GM21576 (cell line): ENCODE measurements at regions not wholly inside any gene's neighbourhood (a gene's known extent, or its start where the extent isn't known, plus 50 kb on each side); places are given as distances from the start of the nearest gene placed in this dataset.

Source experiments
- ATAC-seq: cut with Tn5 transposase; IDR thresholded peaks from one replicate; pipeline ENCODE4 v1.9.1; 2021; ENCODE audit warnings: mild to moderate bottlenecking, moderate library complexity; ENCODE audit not compliant: unreplicated experiment

DNA sequence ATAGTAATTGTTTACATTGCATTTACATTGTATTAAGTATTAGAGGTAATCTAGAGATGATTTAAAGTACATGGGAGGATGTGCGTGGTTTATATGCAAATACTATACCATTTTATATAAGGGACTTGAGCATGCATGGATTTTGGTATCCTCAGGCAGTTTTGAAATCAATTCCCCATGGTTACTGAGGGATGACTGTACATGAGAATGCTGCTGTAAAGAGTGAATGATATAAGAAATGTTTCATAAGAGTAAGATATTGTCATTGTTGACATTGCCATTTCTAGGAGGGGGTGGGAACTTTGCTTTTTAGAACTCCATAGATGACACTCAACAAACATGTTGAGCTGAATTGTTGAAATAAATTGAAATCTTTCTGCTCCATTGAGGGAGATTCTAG lies 185.0 kb downstream of the SEMA6A start:
- ATAC-seq = no peak

DNA sequence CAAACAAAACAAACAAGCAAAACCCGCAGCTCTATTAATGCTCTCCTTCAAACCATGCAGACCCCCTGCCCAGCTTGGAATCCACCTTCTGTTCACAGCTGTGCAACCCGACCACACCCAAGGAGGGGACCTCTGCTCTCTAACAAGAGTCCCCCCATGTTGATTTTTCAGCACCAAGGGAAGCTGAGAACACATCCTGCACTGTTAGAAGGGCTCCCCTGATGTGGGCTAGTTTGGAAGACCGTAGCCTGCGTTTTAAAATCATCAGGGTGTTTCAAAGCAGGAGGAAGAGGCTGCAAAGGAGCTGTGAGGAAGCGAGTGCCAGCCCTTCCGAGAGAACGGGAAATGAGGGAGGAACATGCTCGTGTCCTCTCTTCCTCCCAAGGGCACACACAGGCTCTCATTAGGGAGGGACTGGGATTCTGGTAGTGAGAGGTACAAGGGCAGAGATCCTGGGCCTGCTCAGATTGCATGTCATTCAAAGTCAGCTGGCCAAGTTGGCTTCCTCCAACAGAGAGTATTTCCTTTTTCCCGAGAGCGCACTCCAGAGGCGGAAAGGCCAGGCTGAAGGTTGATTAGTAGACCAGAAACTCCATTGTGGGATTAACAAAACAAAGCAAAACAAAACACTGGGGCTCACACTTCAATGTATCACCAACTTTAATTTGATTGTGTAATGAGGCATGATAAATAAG lies 185.9 kb downstream of the SEMA6A start:
- no peak for ATAC-seq

DNA sequence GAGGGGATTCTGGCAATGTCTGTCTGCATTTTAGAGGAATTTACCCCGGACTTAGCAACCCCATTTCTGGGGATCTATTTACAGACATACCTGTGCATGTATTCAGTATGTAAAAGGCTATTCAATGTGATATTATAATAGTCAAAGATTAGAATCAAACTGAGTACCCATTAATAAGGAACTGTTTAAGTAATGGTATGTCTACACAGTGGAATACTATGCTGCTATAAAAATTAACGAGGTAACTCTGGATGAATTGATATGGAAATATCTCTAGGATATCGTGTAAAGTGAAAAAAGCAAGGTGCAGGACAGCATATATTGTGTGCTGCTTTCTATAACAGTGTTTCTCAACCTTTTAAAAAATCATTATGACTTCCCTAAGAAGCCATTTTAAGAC lies 186.9 kb downstream of the SEMA6A start:
- no peak for ATAC-seq

DNA sequence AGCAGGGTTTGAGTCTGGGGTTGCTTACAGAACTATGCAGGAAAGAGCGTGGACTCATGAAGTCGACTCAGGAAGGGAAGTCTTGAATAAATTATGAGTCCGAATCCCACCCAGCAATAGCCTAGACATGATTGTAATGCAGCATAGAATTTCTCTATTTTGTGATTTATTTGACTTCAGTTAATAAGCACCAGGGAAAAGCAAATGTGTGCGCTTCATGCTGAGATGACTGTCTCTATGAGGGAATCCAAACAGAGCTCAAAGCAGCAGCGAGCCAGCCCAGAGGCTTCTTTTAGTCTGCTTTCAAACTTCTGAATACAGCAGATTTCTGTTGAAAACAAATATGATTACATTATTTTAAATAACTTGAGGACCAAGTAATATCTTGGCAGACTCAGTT lies 188.0 kb downstream of the SEMA6A start:
- ATAC-seq = no peak

DNA sequence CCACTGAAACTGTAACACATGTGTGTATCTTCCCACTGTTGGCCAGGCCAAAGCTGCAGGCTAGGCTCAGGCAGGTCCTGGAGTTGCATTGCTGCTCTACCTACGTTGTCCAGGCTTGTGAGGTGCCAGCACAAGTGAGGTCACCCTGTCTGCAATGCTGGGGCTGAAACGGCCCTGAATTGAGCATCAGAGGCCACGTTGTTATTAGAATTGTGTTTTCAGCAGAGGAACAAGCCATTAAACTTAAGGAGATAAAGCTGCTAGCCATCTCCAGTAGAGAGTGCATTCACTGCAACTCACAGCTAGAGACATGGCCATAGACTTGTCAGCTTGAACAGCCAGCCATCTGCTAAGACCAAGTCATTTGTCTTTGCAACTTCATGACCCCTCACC lies 191.8 kb downstream of the SEMA6A start:
- ATAC-seq = no peak

DNA sequence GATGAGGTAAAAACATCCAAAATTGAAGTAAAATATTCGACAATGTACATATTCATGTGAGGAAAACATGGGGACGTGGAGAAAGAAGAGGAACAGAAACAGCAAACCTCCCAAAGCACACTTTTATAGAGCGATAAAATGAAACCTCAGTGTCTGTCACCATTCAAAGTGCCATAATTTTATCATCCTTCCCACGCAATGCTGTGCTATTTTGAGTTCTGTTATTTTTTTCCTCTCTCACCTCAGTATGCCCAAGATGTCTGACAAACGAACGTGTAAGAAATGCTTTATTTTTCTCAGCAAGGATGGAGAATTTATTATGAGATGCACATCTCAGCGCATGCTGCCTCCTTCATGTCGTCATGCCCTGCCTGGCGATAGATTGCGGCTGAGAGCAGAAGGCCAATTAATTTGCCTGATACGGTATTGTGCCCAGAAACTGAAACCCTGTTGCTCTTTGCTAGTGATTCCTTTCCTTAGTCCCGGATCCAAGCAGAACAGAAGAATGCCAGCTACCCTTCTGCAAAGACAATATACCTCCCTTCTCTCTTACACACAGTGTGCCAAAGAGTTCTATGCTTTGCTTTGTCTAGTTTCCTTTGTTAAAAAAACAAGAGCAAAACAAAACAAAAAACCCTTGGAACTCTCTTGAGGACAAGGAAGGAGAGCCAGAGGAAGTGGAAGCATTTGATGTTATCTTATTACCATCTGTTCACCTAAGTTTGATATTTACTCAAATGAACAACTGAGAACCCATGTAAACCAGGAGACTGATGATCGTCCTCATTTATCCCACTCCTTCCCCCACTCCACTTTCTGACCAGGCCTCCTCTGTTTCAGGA lies 192.4 kb downstream of the SEMA6A start:
- ATAC-seq = no peak

DNA sequence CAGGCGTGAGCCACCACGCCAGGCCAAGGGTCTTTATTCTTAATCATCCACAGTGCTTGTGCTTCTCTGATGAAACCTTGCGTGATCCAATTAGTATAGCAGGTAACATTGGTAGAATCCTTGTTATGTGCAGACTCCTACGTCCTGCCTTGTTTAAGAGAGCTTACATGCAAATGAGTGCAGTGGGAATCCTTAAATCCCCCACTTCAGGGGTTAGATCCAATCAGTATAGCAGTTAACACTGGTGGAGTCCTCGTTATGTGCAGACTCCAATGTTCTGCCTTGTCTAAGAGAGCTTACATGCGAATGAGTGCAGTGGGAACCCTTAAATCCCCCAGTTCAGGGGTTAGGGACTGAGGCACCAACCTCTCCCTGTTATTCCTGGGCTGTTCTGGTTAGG lies 193.4 kb downstream of the SEMA6A start:
- no peak for ATAC-seq

DNA sequence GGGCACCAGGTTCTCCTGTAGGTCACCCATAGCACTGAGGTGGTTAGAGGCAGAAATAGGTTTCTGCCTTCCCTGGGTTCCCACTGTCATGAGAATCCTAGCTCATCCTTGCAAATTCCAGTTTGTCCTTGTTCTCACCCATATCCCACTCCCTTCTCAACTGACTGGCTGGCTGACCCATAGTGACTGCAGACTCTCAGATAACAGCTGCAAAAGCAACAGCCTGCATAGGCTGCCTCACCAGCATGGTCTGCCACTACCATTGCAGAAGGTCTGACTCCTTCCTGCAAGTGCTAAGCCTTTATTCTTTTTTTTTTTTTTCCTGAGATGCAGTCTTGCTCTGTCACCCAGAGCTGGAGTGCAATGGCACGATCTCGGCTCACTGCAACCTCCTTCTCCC lies 194.0 kb downstream of the SEMA6A start:
- no peak for ATAC-seq

DNA sequence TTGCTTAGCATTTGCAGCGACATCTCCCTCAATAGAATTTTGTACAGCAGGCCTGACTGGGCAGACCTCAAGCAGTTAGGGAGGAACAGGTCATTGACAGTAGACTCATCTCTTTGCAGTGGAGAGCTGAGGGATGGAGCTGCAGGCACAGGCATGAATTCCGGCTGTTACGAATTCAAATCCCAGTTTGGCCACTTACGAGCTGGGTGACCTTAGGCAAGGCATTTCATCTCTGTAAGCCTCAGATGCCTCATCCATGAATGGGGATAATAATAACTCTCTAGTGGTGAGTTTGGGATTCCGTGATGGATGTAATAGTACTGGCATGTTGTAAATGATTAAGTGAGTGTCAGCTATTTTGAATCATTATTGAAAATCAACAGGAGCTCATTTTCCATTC lies 195.3 kb downstream of the SEMA6A start:
- no peak for ATAC-seq

DNA sequence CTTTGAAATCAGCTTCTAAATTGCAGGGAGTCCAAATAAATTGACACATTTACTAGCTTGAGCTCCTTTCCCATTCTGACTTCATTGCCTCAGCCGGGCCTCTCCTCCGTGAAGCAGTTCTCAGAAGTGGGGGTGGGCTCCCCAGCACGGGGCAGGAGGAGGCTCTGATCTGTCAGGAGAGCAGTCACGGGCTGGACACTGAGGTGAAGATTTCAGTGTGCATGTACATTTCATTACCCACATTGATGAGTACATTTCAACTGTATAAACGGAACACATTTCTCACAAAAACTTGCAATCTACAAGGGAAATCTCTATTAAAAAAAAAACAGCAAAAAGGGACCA lies 195.9 kb downstream of the SEMA6A start:
- no peak for ATAC-seq

DNA sequence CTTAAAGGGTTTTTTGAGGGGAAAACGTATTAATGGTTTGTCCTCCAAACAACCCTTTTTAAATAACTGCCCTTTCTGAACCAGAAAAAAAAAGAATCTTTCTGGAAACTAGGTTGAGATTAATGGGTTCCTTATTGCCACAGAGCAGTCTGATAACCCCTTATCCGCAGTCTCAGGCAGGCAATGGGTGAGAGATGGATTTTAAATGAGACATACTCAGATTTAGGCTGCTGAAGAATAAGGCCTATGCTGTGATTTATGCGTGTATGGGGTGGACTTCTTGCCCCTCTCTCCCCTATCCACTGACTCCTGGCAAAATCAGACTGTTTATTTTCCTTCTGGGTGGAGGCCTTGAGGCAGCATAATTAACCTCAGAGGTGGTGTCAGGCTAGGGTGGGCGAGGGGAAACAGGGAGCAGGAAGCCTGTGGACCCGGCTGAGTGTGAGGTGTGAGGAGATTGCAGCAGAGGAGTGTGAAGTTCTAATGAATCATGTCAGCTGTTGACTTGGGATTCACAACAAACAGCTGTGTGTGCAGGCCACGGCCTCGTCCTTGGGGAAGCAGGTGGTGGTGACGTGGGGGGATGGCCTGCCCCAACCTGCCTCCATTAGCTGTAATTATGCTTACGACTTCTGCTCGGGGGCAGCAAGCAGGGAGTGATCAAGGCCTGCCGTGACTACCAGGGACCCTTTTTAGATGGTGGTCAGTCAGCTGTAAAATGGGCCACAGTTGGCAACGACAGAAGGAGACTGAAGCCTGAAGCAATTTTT lies 196.4 kb downstream of the SEMA6A start:
- no peak for ATAC-seq

DNA sequence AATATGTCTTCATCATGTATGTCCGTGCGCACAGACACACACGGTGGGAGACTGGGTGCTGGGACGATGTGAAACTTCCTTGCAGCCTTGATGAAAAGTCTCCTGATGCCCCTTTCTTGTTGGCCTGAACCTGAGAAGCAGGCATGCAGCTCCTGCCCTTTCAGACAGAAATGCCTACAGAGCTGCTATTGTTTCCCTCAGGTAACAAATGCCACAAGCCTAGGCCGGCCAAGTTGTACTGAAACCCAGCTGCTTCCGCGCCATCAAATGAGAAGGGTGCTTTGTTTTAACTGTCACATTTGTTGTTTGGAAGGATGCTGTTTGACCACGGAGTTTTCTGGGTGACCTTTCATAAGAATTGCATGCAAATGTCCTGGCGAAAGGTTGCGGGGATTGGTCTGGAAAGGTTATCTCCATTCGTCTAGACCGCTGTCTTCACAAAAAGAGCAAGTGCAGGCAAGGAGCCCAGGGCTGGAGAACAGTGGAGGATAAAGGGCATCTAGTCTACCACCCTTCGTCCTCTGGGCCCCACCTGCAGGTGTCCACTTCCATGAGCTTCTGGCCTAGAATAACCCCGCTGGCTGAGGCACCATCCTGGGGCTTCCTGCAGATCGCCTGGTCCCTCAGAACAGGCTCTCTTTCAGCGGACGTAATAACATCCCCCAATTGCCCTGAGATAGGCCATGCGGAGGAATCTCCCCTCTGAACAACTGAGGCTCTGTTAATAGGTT lies 197.2 kb downstream of the SEMA6A start:
- no peak for ATAC-seq

DNA sequence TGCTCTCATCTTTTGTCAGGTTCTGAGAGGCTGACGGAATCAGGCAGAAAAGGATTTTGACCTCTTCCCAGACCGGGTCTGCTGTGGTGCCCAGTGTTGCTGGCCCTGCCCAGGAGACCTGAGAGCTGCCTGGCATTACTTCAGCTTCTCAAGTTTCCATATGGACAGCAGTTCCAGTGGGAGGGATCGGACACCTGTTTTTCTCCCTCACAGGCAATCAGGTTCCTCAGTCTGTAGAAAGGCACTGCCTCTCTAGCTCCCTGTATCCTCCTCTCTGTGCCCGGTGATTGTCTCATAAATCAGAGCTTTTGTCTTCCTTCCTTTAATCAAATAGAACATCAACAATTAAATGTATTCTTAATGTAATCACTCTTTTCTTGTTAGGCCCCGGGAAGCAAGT lies 198.7 kb downstream of the SEMA6A start:
- no peak for ATAC-seq

DNA sequence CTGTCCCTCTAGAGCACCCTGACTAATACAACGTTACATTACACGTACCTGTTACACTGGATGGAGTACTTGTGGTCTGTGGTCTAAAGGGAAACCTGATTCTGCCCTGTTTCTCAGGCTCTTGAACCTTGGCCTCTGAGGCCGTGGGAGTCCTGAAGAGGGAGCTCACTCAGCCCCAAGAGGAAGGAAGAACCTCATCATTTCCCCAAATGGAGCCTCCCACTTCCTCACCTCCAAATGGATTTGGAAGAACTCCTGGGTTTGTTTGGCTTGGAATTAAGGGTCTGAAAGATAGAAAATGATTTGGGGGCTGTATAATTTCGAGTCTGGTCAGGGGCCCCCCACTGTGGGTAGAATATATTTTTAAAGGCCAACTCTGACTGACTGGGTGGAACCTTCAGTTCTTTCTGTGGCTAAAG lies 200.2 kb downstream of the SEMA6A start:
- no peak for ATAC-seq

DNA sequence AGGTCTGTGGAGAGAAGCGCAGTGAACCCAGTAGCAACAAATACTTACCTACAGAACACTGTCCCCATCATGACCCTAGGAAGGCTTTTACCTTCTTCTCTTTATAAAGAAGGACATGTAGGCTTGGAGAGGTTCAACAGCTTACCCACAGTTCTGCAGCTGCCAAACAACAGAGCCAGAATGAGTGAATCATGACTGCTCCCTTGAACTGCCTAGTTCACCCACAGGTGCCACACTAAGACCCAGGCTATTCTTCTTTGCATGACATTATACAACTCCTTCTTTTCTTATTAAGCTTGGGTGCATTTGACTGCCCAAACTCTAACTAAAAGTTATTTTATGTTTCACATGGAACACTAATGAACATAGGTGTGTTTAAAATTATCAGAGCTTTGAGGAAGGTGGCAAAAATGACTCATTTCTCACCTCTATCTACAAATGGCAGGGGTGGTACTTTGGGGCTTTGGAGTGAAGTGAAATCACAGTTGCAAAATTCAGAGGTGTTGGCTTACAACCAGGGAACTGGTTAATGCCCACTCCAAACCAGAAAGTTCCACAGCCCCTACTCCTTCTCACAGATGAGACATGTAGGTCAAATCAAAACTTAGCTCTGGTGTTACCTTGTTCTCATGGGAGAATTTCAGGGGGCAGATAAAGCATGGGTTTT lies 201.6 kb downstream of the SEMA6A start:
- no peak for ATAC-seq

DNA sequence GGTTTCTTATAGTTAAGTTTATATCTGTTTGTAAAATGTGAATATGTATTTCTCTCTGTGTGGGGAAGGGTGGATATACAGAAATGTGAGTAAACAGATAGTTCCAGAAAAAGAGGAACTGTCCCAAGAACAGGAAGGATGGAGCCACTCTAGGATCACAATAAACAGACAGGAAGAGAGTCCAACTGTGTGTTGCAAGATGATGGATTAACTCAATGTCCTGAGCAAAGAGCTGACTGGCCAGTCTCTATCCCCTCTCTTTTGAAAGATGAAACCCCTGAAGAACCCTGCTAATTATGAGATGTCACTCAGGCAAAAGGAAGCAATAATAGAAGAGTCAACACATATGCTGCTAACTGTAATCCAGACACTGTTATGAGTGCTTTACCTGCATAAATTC lies 202.7 kb downstream of the SEMA6A start:
- ATAC-seq = no peak

DNA sequence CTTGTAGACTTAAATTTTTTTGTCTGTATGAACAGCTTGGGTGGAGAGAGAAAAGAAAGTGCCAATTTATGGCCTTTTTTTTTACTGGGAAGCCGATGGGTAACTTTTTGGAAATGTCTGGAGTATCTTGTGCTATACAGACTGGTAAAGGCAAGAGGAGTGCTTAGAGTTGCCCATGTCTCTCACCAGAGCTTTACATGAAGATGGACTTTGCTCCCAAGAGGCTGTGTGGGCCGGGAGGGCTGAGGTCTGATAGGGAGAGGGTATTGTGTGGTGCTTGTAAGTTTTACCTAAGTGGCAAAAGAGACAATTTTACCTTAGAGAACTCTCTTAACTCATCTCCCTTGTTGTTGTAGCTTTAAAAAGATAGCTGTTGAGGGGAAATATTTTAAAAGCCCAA lies 203.2 kb downstream of the SEMA6A start:
- no peak for ATAC-seq

DNA sequence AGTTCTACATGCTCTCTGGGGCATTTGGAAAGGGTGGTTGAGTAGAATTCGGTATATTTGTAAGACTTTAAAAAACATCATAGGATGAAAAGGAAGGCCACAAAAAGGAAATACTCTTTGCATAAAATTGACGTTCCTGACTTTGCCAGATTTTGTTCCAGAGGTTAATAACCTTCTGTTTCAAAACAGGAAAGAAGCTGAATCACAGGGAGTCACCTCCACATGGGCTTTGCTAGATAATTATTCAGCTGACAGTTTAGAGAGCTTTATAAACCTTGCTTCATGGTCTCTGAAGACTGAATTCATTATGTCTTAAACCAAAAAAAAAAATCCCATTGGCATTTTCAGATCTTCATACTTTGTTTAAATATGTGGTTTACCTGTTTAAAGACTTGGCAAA lies 203.7 kb downstream of the SEMA6A start:
- no peak for ATAC-seq

DNA sequence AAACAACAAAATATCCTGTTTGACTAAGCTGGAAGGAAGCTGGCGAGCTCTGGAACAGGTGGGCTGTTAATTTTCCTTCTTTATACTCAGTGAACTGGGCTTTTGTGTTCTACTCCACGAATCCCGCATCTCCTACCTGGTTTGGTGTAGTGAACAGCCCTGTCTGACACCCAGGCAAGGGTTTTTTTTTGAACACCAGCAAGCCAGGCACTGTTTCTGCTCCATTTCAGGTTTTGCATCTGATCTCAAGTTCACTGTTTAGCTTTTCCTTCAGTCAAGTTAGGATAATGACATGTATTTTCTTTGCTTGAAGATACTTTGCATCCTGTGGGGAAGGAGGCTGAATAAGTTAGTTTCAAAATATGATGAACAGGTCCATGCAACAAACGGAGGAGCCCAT lies 204.5 kb downstream of the SEMA6A start:
- no peak for ATAC-seq

DNA sequence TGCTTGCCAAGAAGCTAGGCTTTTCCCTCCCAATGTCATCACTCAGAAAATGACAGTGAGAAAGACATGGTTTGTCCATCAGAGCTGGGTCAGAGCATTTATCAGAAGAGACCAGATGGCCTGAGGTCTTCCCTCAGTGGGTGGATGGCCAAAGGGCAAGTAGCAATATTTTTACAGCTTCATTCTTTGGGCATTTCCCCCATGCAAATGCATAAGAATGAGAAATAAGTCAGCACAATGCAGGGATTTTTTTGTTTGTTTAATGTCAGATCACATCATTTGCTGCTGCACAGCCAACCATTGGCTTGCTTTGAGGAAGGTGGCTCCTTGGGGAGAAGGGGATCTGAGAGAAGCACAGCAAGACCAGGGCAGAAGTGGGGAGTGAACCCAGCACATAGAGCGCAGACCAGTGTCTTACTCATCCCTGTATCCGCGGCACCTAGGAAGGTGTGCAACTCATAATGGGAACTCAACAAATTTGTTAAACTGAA lies 209.6 kb downstream of the SEMA6A start:
- peak; percentile 66 for ATAC-seq

DNA sequence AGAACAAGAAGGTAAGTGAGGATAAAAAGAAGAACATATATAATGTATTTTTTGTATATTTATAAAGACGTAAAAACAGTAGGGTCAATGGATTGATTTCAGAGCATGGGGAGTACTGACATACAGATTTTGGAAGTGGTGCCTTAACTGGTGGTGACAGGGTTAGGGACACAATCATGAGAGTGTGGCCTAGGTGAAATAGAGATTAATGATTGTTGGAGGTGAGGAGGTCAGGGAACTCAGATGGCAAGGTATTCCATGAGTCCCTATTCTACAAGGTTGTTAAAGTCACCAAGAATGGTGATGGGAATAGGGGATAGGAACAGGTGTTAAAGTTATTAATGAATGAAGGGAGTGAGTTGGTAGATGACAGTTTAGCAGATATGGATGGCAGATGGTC lies 210.8 kb downstream of the SEMA6A start:
- no peak for ATAC-seq
